ENCODE measurements at regions not wholly inside any gene's neighbourhood (a gene's known extent, or its start where the extent isn't known, plus 50 kb on each side); places are given as distances from the start of the nearest gene placed in this dataset.
A peak's percentile ranks its signal among the peaks of the same experiment; 100 is the strongest.

DNA sequence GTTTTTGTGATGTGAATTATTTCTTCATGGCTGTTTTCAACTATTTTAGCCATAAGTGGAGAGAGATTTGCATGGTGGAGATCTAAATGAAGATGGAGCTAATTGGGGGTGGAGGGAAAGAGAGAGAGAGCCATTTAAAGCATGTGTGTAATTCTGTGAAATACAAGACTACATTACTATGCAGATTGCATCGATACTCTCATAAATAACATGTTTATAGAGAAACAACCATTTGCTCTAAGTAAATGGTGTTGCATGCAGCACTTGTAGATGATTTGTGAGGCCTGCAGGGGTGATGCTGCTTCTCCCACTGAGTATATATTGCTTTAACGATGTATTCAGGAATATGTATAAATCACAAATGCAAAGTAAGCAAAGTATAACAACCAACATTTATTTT lies 270.2 kb upstream of the RIOK2 start:
- Histone ChIP-seq H3K4me3 (no peak overlapping the region), H3K9me3 (no peaks in the 10 kb centered on the region), H3K4me1 (no peaks in the 10 kb centered on the region), H3K27me3 (ENCODE audit: low read depth) (no peaks in the 10 kb centered on the region), H3K27ac (no peak overlapping the region), H3K36me3 (no peaks in the 10 kb centered on the region)
- ATAC-seq = no peak
- intact Hi-C loops (cut with DNase I) = no loop called here
- TF ChIP-seq, protein P1, sequence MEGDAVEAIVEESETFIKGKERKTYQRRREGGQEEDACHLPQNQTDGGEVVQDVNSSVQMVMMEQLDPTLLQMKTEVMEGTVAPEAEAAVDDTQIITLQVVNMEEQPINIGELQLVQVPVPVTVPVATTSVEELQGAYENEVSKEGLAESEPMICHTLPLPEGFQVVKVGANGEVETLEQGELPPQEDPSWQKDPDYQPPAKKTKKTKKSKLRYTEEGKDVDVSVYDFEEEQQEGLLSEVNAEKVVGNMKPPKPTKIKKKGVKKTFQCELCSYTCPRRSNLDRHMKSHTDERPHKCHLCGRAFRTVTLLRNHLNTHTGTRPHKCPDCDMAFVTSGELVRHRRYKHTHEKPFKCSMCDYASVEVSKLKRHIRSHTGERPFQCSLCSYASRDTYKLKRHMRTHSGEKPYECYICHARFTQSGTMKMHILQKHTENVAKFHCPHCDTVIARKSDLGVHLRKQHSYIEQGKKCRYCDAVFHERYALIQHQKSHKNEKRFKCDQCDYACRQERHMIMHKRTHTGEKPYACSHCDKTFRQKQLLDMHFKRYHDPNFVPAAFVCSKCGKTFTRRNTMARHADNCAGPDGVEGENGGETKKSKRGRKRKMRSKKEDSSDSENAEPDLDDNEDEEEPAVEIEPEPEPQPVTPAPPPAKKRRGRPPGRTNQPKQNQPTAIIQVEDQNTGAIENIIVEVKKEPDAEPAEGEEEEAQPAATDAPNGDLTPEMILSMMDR (IDR thresholded peaks at IDR 0.05) = no peak
- DNase-seq = no peak

DNA sequence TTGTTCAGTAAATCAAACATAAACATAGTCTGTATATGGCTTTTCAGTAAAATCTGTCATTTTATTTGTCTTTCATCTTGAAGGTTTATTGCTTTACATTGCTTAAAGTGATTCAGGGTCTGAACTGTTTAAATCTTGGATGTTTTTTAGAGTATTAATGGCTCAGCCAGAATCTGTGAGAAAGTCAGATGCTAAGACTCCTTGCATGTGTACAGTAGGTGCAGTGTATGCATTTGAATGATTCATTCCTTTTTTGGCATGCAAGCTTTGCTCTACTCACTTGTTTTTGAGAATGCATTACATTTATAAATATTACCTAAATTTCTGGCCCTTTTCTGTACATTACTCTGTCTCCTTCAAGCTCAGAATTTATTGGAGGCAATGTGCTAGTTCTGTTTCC lies 271.0 kb upstream of the RIOK2 start:
- intact Hi-C loops (cut with DNase I) = no loop called here
- Histone ChIP-seq H3K27ac (no peak overlapping the region), H3K9me3 (no peaks in the 10 kb centered on the region), H3K36me3 (no peaks in the 10 kb centered on the region), H3K4me3 (no peak overlapping the region), H3K4me1 (no peaks in the 10 kb centered on the region), H3K27me3 (ENCODE audit: low read depth) (no peaks in the 10 kb centered on the region)
- no peak for DNase-seq
- TF ChIP-seq, protein P1 (IDR thresholded peaks at IDR 0.05) = no peak
- ATAC-seq = no peak

DNA sequence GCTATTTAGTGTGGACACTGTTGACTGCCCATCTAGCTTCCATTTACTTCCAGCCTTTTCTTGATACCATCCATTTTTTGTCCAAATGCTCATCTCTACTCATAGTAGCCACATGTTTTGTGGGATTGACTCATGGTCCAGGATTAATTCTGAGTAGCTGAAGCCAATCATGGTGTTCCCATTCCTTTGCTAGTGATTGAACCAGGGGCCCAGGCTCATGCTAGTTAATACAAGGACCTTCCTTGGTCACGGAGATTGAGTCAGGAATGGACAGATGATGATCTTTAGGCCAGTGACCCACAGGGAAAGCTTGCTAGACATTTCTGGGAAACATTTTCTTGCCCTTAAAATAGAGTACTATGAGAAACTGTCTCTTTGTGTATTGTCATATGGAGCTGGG lies 272.9 kb upstream of the RIOK2 start:
- intact Hi-C loops (cut with DNase I) = no loop called here
- H3K27ac ChIP-seq = no peak overlapping the region
- ATAC-seq = no peak
- H3K27me3 ChIP-seq (ENCODE audit: low read depth) = no peaks in the 10 kb centered on the region
- no peaks in the 10 kb centered on the region for H3K9me3 ChIP-seq
- TF ChIP-seq, protein P1 (IDR thresholded peaks at IDR 0.05) = no peak
- no peak overlapping the region for H3K4me3 ChIP-seq
- no peaks in the 10 kb centered on the region for H3K4me1 ChIP-seq
- H3K36me3 ChIP-seq = no peaks in the 10 kb centered on the region
- DNase-seq = no peak

DNA sequence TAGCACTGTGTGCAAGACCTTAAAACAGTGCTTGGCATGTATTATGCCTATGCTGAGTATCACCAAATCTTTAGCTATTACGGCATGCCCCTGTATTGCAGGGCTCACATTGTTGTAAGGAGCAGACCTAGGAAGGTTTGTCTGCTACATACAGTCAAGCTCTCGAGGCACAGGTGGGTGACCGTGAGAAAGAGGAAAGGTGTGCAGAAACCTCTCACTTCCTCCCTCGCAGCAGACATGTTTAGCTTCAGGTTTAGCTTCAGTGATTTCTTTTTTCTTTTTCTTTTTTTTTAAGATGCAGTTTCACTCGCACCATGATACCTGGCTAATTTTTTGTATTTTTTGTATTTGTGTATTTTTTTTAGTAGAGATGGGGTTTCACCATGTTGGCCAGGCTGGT lies 275.8 kb upstream of the RIOK2 start:
- H3K27me3 ChIP-seq (ENCODE audit: low read depth) = no peaks in the 10 kb centered on the region
- DNase-seq (no peak), ATAC-seq (no peak)
- no peak overlapping the region for H3K27ac ChIP-seq
- TF ChIP-seq, protein P1 (IDR thresholded peaks at IDR 0.05) = no peak
- H3K36me3 ChIP-seq = no peaks in the 10 kb centered on the region
- intact Hi-C loops (cut with DNase I) = no loop called here
- no peaks in the 10 kb centered on the region for H3K4me1 ChIP-seq
- H3K4me3 ChIP-seq = no peak overlapping the region
- no peaks in the 10 kb centered on the region for H3K9me3 ChIP-seq

DNA sequence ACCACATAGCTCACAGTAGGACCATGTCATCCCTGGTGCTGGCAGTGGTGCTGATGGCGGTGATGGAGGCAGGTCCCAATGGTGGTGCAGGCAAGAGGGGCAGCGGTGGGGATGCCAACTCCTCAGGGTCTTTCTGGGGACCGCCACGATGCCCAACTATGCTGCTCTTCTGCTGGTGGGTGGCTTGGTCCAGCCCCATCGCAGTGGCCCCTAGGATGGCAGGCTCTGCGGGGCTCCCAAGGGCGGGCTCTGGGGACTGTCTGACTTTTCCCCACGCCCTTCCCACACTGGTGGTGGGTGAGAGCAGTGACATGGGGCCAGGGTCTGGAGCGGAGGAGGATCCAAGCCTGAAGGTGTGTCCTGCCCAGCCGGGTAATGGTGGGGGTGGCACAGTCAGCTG lies 288.9 kb upstream of the RIOK2 start:
- ATAC-seq = peak in 1 of 2 donors; percentile 50

More for the DNA sequence above, 288.9 kb upstream of the RIOK2 start:
- TF ChIP-seq, protein P1 (IDR thresholded peaks at IDR 0.05) = no peak
- Histone ChIP-seq H3K4me1 (no peaks in the 10 kb centered on the region), H3K27me3 (ENCODE audit: low read depth) (no peaks in the 10 kb centered on the region), H3K27ac (no peak overlapping the region), H3K9me3 (peaks cover 6% of the 10 kb centered on the region), H3K36me3 (no peaks in the 10 kb centered on the region), H3K4me3 (no peak overlapping the region)
- intact Hi-C loops (cut with DNase I) = no loop called here
- DNase-seq = no peak

Data from lower lobe of right lung (tissue), 2 donors.